HG03378 (cell line): ENCODE measurements at regions not wholly inside any gene's neighbourhood (a gene's known extent, or its start where the extent isn't known, plus 50 kb on each side); places are given as distances from the start of the nearest gene placed in this dataset.
"Not testable (repeated sequence)": the region's sequence is repeated elsewhere in the genome, so short reads cannot be mapped to it uniquely, and the experiment has no call there.

ENCODE experiments used
- ATAC-seq: cut with Tn5 transposase; IDR thresholded peaks from one replicate; pipeline ENCODE4 v1.9.1; 2021; ENCODE audit warnings: mild to moderate bottlenecking, moderate library complexity; ENCODE audit not compliant: unreplicated experiment

GRCh38 chrX:128653524-128654060 lies 601.4 kb upstream of the ACTRT1 start:
- ATAC-seq = no peak

GRCh38 chrX:128650326-128650725 lies 598.1 kb upstream of the ACTRT1 start:
- no peak for ATAC-seq

GRCh38 chrX:128634754-128635153 lies 582.6 kb upstream of the ACTRT1 start:
- no peak for ATAC-seq

GRCh38 chrX:128623361-128623760 lies 571.2 kb upstream of the ACTRT1 start:
- ATAC-seq = no peak

- no peak for ATAC-seq
Observed at GRCh38 chrX:128622296-128622695, 570.1 kb upstream of the ACTRT1 start.

- no peak for ATAC-seq
Observed at GRCh38 chrX:128619490-128619889, 567.3 kb upstream of the ACTRT1 start.

- no peak for ATAC-seq
Observed at GRCh38 chrX:128616933-128617332, 564.7 kb upstream of the ACTRT1 start.

GRCh38 chrX:128606817-128607216 lies 554.6 kb upstream of the ACTRT1 start:
- ATAC-seq = not testable (repeated sequence)

- ATAC-seq = not testable (repeated sequence)
Observed at GRCh38 chrX:128606357-128606756, 554.2 kb upstream of the ACTRT1 start.

- no peak for ATAC-seq
Observed at GRCh38 chrX:128601706-128602105, 549.5 kb upstream of the ACTRT1 start.

- no peak for ATAC-seq
Observed at GRCh38 chrX:128599632-128600031, 547.4 kb upstream of the ACTRT1 start.

- no peak for ATAC-seq
Observed at GRCh38 chrX:128582036-128582435, 529.8 kb upstream of the ACTRT1 start.

GRCh38 chrX:128581615-128582014 lies 529.4 kb upstream of the ACTRT1 start:
- no peak for ATAC-seq

- ATAC-seq = no peak
Observed at GRCh38 chrX:128543114-128543513, 490.9 kb upstream of the ACTRT1 start.

GRCh38 chrX:128518508-128518907 lies 466.3 kb upstream of the ACTRT1 start:
- ATAC-seq = peak; percentile 50

- no peak for ATAC-seq
Observed at GRCh38 chrX:128517691-128518090, 465.5 kb upstream of the ACTRT1 start.

GRCh38 chrX:128504496-128504895 lies 452.3 kb upstream of the ACTRT1 start:
- no peak for ATAC-seq

- ATAC-seq = no peak
Observed at GRCh38 chrX:128464116-128464515, 411.9 kb upstream of the ACTRT1 start.

GRCh38 chrX:128460835-128461234 lies 408.6 kb upstream of the ACTRT1 start:
- ATAC-seq = no peak

GRCh38 chrX:128458888-128459287 lies 406.7 kb upstream of the ACTRT1 start:
- ATAC-seq = no peak

GRCh38 chrX:128457674-128458073 lies 405.5 kb upstream of the ACTRT1 start:
- ATAC-seq = no peak

GRCh38 chrX:128439159-128439558 lies 387.0 kb upstream of the ACTRT1 start:
- ATAC-seq = no peak

GRCh38 chrX:128438082-128438481 lies 385.9 kb upstream of the ACTRT1 start:
- no peak for ATAC-seq
